ENCODE measurements at regions not wholly inside any gene's neighbourhood (a gene's known extent, or its start where the extent isn't known, plus 50 kb on each side); places are given as distances from the start of the nearest gene placed in this dataset.

- no peaks in the 10 kb centered on the region for H3K9me3 ChIP-seq (ENCODE audit: control insufficient read depth in 4 of 4, insufficient read depth in 3 of 4, low read length in 3 of 4)
- 89 to 91% methylated on average over 2 of the region's 2 CpGs for WGBS, 2 donors
- no peaks in the 10 kb centered on the region for H3K27me3 ChIP-seq (ENCODE audit: control insufficient read depth in 3 of 3, insufficient read depth in 3 of 3, low read length in 2 of 3)
- no peak for DNase-seq
- ATAC-seq (ENCODE audit: insufficient read depth, low FRiP score) = no peak
- no peak overlapping the region for H3K4me3 ChIP-seq
- H3K27ac ChIP-seq (ENCODE audit: low read depth in 1 of 2, low read length in 1 of 2) = no peak overlapping the region
- no peaks in the 10 kb centered on the region for H3K36me3 ChIP-seq (ENCODE audit: control insufficient read depth in 4 of 4, insufficient read depth in 4 of 4, low read length in 4 of 4)
- no peak for TF ChIP-seq CTCF (IDR thresholded peaks at IDR 0.05; ENCODE audit: control extremely low read depth, extremely low read depth)
- no peaks in the 10 kb centered on the region for H3K4me1 ChIP-seq (ENCODE audit: control insufficient read depth in 5 of 5, insufficient read depth in 5 of 5, low read length in 5 of 5)
- no peak overlapping the region for H3K9ac ChIP-seq (ENCODE audit: insufficient read depth in 1 of 2, low read length in 2 of 2)
Measured at GRCh38 chr12:45546545-45546944, 183.0 kb upstream of the ARID2 start.

GRCh38 chr12:45547132-45547531 lies 182.4 kb upstream of the ARID2 start:
- H3K4me3 ChIP-seq = no peak overlapping the region
- no peaks in the 10 kb centered on the region for H3K4me1 ChIP-seq (ENCODE audit: control insufficient read depth in 5 of 5, insufficient read depth in 5 of 5, low read length in 5 of 5)
- DNase-seq = no peak
- H3K9me3 ChIP-seq (ENCODE audit: control insufficient read depth in 4 of 4, insufficient read depth in 3 of 4, low read length in 3 of 4) = no peaks in the 10 kb centered on the region
- no peak overlapping the region for H3K9ac ChIP-seq (ENCODE audit: insufficient read depth in 1 of 2, low read length in 2 of 2)
- no peak overlapping the region for H3K27ac ChIP-seq (ENCODE audit: low read depth in 1 of 2, low read length in 1 of 2)
- WGBS, 2 donors = 76 to 81% methylated on average over 1 of the region's 1 CpG
- TF ChIP-seq CTCF (IDR thresholded peaks at IDR 0.05; ENCODE audit: control extremely low read depth, extremely low read depth) = no peak
- H3K36me3 ChIP-seq (ENCODE audit: control insufficient read depth in 4 of 4, insufficient read depth in 4 of 4, low read length in 4 of 4) = no peaks in the 10 kb centered on the region
- no peaks in the 10 kb centered on the region for H3K27me3 ChIP-seq (ENCODE audit: control insufficient read depth in 3 of 3, insufficient read depth in 3 of 3, low read length in 2 of 3)
- ATAC-seq (ENCODE audit: insufficient read depth, low FRiP score) = no peak

GRCh38 chr12:45547822-45548221 lies 181.7 kb upstream of the ARID2 start:
- TF ChIP-seq CTCF (IDR thresholded peaks at IDR 0.05; ENCODE audit: control extremely low read depth, extremely low read depth) = no peak
- DNase-seq (no peak), ATAC-seq (ENCODE audit: insufficient read depth, low FRiP score) (no peak)
- no peak overlapping the region for H3K9ac ChIP-seq (ENCODE audit: insufficient read depth in 1 of 2, low read length in 2 of 2)
- no peak overlapping the region for H3K27ac ChIP-seq (ENCODE audit: low read depth in 1 of 2, low read length in 1 of 2)
- no peaks in the 10 kb centered on the region for H3K4me1 ChIP-seq (ENCODE audit: control insufficient read depth in 5 of 5, insufficient read depth in 5 of 5, low read length in 5 of 5)
- no peaks in the 10 kb centered on the region for H3K36me3 ChIP-seq (ENCODE audit: control insufficient read depth in 4 of 4, insufficient read depth in 4 of 4, low read length in 4 of 4)
- H3K4me3 ChIP-seq = no peak overlapping the region
- 46 to 47% methylated on average over 1 of the region's 1 CpG for WGBS, 2 donors
- H3K27me3 ChIP-seq (ENCODE audit: control insufficient read depth in 3 of 3, insufficient read depth in 3 of 3, low read length in 2 of 3) = no peaks in the 10 kb centered on the region
- no peaks in the 10 kb centered on the region for H3K9me3 ChIP-seq (ENCODE audit: control insufficient read depth in 4 of 4, insufficient read depth in 3 of 4, low read length in 3 of 4)

- Histone ChIP-seq H3K9me3 (ENCODE audit: control insufficient read depth in 4 of 4, insufficient read depth in 3 of 4, low read length in 3 of 4) (no peaks in the 10 kb centered on the region), H3K9ac (ENCODE audit: insufficient read depth in 1 of 2, low read length in 2 of 2) (no peak overlapping the region), H3K27ac (ENCODE audit: low read depth in 1 of 2, low read length in 1 of 2) (no peak overlapping the region), H3K36me3 (ENCODE audit: control insufficient read depth in 4 of 4, insufficient read depth in 4 of 4, low read length in 4 of 4) (no peaks in the 10 kb centered on the region), H3K27me3 (ENCODE audit: control insufficient read depth in 3 of 3, insufficient read depth in 3 of 3, low read length in 2 of 3) (no peaks in the 10 kb centered on the region), H3K4me1 (ENCODE audit: control insufficient read depth in 5 of 5, insufficient read depth in 5 of 5, low read length in 5 of 5) (no peaks in the 10 kb centered on the region), H3K4me3 (no peak overlapping the region)
- no peak for ATAC-seq (ENCODE audit: insufficient read depth, low FRiP score)
- no peak for TF ChIP-seq CTCF (IDR thresholded peaks at IDR 0.05; ENCODE audit: control extremely low read depth, extremely low read depth)
- DNase-seq = no peak
- WGBS, 2 donors = 77 to 83% methylated on average over 4 of the region's 4 CpGs
Measured at GRCh38 chr12:45548426-45548825, 181.1 kb upstream of the ARID2 start.
